ENCODE measurements at regions not wholly inside any gene's neighbourhood (a gene's known extent, or its start where the extent isn't known, plus 50 kb on each side); places are given as distances from the start of the nearest gene placed in this dataset.

- TF ChIP-seq MAX (CRISPR knock-in tag; IDR thresholded peaks at IDR 0.05): no peak
- TF ChIP-seq CREM (CRISPR knock-in tag; IDR thresholded peaks at IDR 0.05): no peak
- TF ChIP-seq USF2 (CRISPR knock-in tag; IDR thresholded peaks at IDR 0.05): no peak
- TF ChIP-seq CTCF (IDR thresholded peaks at IDR 0.05): no peak
- TF ChIP-seq CBFB (CRISPR knock-in tag; IDR thresholded peaks at IDR 0.05; ENCODE audit: low read depth): no peak
- no peak for TF ChIP-seq KAT7 (CRISPR knock-in tag; IDR thresholded peaks at IDR 0.05; ENCODE audit: borderline replicate concordance)
- no peak for TF ChIP-seq ZNF121 (CRISPR knock-in tag; IDR thresholded peaks at IDR 0.05)
These were observed 62.4 kb downstream of the ATXN3L start for GRCh38 chrX:13257223-13258051.

Measured in WTC11 (cell line).